ENCODE measurements at regions not wholly inside any gene's neighbourhood (a gene's known extent, or its start where the extent isn't known, plus 50 kb on each side); places are given as distances from the start of the nearest gene placed in this dataset.

- CTCF ChIA-PET (ENCODE audit: low intra/inter-chr PET ratio, low total read pairs) = no interaction called here
- Histone ChIP-seq H3K9me3 (ENCODE audit: low read length) (no peaks in the 10 kb centered on the region), H3K27ac (ENCODE audit: extremely low read length, insufficient read depth, low read length) (no peak overlapping the region), H3K36me3 (replicated peaks in 1 of 2; ENCODE audit: control insufficient read depth in 1 of 2, insufficient read depth in 2 of 2, low read length in 2 of 2) (no peaks in the 10 kb centered on the region), H3K4me3 (replicated peaks in 1 of 3; ENCODE audit: insufficient read depth in 1 of 3, low read depth in 2 of 3, low read length in 3 of 3) (no peak overlapping the region), H3K4me2 (ENCODE audit: low read depth, low read length) (no peak overlapping the region), H2AFZ (ENCODE audit: low read length) (no peak overlapping the region), H3K9ac (ENCODE audit: insufficient read depth, low read depth, low read length) (no peak overlapping the region), H3K4me1 (ENCODE audit: insufficient read depth, low read length) (no peaks in the 10 kb centered on the region), H3K79me2 (ENCODE audit: insufficient read depth, low read length) (no peaks in the 10 kb centered on the region), H3K27me3 (ENCODE audit: control insufficient read depth in 1 of 2, insufficient read depth in 2 of 2, low read length in 2 of 2) (no peaks in the 10 kb centered on the region), H4K20me1 (ENCODE audit: insufficient read depth, low read length) (no peaks in the 10 kb centered on the region)
- TF ChIP-seq ONECUT2 (CRISPR knock-in tag; IDR thresholded peaks at IDR 0.05) (no peak), MED1 (CRISPR knock-in tag; IDR thresholded peaks at IDR 0.05) (no peak), POLR2AphosphoS2 (IDR thresholded peaks at IDR 0.05; ENCODE audit: low read depth, low read length) (no peak), ZNF724P (CRISPR knock-in tag; IDR thresholded peaks at IDR 0.05; ENCODE audit: borderline replicate concordance) (no peak), ZFX (CRISPR knock-in tag; IDR thresholded peaks at IDR 0.05; ENCODE audit: low read depth) (no peak), YEATS4 (CRISPR knock-in tag; IDR thresholded peaks at IDR 0.05; ENCODE audit: borderline replicate concordance) (no peak), CHCHD3 (CRISPR knock-in tag; IDR thresholded peaks at IDR 0.05) (no peak), SMAD1 (CRISPR knock-in tag; IDR thresholded peaks at IDR 0.05; ENCODE audit: borderline replicate concordance, low read depth) (no peak), MTF1 (CRISPR knock-in tag; IDR thresholded peaks at IDR 0.05) (no peak), ZNF746 (CRISPR knock-in tag; IDR thresholded peaks at IDR 0.05) (no peak), ZNF678 (CRISPR knock-in tag; IDR thresholded peaks at IDR 0.05) (no peak)
- TF ChIP-seq, protein P1, sequence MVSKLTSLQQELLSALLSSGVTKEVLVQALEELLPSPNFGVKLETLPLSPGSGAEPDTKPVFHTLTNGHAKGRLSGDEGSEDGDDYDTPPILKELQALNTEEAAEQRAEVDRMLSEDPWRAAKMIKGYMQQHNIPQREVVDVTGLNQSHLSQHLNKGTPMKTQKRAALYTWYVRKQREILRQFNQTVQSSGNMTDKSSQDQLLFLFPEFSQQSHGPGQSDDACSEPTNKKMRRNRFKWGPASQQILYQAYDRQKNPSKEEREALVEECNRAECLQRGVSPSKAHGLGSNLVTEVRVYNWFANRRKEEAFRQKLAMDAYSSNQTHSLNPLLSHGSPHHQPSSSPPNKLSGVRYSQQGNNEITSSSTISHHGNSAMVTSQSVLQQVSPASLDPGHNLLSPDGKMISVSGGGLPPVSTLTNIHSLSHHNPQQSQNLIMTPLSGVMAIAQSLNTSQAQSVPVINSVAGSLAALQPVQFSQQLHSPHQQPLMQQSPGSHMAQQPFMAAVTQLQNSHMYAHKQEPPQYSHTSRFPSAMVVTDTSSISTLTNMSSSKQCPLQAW (CRISPR knock-in tag; IDR thresholded peaks at IDR 0.05) = no peak
- TF ChIP-seq, protein P2, sequence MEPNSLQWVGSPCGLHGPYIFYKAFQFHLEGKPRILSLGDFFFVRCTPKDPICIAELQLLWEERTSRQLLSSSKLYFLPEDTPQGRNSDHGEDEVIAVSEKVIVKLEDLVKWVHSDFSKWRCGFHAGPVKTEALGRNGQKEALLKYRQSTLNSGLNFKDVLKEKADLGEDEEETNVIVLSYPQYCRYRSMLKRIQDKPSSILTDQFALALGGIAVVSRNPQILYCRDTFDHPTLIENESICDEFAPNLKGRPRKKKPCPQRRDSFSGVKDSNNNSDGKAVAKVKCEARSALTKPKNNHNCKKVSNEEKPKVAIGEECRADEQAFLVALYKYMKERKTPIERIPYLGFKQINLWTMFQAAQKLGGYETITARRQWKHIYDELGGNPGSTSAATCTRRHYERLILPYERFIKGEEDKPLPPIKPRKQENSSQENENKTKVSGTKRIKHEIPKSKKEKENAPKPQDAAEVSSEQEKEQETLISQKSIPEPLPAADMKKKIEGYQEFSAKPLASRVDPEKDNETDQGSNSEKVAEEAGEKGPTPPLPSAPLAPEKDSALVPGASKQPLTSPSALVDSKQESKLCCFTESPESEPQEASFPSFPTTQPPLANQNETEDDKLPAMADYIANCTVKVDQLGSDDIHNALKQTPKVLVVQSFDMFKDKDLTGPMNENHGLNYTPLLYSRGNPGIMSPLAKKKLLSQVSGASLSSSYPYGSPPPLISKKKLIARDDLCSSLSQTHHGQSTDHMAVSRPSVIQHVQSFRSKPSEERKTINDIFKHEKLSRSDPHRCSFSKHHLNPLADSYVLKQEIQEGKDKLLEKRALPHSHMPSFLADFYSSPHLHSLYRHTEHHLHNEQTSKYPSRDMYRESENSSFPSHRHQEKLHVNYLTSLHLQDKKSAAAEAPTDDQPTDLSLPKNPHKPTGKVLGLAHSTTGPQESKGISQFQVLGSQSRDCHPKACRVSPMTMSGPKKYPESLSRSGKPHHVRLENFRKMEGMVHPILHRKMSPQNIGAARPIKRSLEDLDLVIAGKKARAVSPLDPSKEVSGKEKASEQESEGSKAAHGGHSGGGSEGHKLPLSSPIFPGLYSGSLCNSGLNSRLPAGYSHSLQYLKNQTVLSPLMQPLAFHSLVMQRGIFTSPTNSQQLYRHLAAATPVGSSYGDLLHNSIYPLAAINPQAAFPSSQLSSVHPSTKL (CRISPR knock-in tag; IDR thresholded peaks at IDR 0.05) = no peak
- TF ChIP-seq, protein P3, sequence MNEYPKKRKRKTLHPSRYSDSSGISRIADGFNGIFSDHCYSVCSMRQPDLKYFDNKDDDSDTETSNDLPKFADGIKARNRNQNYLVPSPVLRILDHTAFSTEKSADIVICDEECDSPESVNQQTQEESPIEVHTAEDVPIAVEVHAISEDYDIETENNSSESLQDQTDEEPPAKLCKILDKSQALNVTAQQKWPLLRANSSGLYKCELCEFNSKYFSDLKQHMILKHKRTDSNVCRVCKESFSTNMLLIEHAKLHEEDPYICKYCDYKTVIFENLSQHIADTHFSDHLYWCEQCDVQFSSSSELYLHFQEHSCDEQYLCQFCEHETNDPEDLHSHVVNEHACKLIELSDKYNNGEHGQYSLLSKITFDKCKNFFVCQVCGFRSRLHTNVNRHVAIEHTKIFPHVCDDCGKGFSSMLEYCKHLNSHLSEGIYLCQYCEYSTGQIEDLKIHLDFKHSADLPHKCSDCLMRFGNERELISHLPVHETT (CRISPR knock-in tag; conservative IDR thresholded peaks at IDR 0.05) = no peak
- intact Hi-C loops (cut with micrococcal nuclease; ENCODE audit: unreplicated experiment) = no loop called here
- no peak for FAIRE-seq
- DNase-seq (ENCODE audit: low spot score) = no peak
- BruUV-seq (replicated peaks) = no TSS peak
- ATAC-seq = no peak
- in situ Hi-C loops (cut with HindIII; ENCODE audit: extremely low pct_ligation_motif_present, low pct_unique_long_range_greater_than_20kb) = no loop called here
- 2% methylated on average over 2 of the region's 2 CpGs for WGBS (ENCODE audit: low lambda C conversion rate)
- POLR2A ChIA-PET = no interaction called here
These were observed 218.1 kb upstream of the SKOR2 start for GRCh38 chr18:47469576-47469975.
